Stimulated activated CD8-positive, alpha-beta memory T cell treated with anti-CD3 and anti-CD28 coated beads, Interleukin-12 subunit alpha, Interleukin-12 subunit beta, amount 100 ng/mL, for 24 hours (primary cell): ENCODE measurements at regions not wholly inside any gene's neighbourhood (a gene's known extent, or its start where the extent isn't known, plus 50 kb on each side); places are given as distances from the start of the nearest gene placed in this dataset.
"Not testable (repeated sequence)": the region's sequence is repeated elsewhere in the genome, so short reads cannot be mapped to it uniquely, and the experiment has no call there.

Experiments
- DNase-seq: peaks from one replicate; pipeline ENCODE4 v3.0.0-alpha.2; 2020; ENCODE audit errors: extremely low read depth

DNA sequence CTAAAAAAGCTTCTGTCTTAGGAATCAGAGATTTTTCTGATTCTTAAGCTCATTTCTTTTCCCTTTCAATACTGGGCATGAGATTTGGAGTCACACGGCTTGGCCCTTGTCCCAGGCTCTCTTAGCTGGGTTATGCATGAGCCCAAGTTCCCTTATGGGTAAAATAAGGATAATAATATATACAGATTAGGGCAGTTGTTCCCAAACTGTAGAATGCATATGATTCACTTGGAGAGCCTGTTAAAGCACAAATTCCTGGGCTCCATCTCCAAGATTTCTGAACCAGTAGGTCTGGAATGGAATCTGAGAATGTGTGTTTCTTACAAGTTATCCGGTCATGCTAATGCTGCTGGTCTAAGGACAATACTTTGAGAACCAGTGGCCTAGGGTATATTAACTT is 154.0 kb downstream of the REEP3 start:
- no peak for DNase-seq

DNA sequence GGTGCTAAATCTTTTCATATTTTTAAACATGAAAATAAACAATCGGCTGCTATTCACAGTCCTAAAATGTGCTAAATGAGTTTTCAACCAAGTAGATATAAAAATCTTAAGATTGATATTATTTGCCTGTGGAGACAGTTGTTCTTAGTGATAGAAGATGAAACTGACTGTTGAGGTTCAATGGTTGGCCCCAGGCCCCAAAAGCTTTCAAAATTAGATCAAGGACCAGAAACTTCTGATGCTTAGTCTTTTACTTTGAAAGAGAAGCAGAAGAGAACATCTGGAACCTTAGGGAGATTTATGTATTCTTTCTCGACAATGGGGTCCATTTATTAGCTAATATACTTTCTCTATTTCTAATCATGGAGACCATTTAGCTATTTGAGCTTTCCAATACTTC is 155.8 kb downstream of the REEP3 start:
- no peak for DNase-seq

GRCh38 chr10:63680545-63680944 is 159.3 kb downstream of the REEP3 start:
- not testable (repeated sequence) for DNase-seq

DNA sequence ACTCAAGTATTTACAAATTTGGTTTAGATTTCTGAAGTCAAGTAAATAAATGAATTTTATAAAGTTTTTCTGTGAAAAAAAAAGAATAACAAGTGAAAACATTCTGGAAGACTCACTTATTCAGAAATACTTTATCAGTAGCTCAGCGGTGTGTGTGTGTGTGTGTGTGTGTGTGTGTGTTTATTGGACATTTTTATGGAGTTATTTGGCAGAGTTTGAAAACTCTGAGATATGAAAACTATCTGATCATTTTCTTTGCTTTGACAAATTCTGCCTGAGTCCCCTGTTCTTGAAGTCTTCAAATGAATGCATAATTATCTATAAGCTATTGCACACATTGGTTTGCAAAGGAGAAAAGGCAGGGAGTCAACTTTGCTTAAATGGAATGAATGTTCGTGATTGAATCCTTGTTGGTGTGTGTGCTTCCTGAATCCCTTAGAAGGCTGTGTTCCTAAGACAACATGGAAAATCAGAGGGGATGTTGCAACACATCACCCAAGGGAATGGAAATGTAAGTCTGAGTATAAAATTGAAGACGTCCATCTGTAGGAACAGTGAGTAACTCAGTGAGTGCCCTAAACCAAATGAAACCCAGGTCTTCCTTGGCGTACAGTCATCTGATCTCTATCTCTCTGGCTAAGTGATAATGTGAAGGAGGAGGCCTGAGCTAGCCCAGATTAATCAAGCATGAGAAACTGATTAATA is 160.9 kb downstream of the REEP3 start:
- DNase-seq: no peak

GRCh38 chr10:63682698-63683052 is 161.5 kb downstream of the REEP3 start:
- not testable (repeated sequence) for DNase-seq

- no peak for DNase-seq
Observed at GRCh38 chr10:63683223-63683622, 162.0 kb downstream of the REEP3 start.

GRCh38 chr10:63683686-63684085 is 162.5 kb downstream of the REEP3 start:
- no peak for DNase-seq

DNA sequence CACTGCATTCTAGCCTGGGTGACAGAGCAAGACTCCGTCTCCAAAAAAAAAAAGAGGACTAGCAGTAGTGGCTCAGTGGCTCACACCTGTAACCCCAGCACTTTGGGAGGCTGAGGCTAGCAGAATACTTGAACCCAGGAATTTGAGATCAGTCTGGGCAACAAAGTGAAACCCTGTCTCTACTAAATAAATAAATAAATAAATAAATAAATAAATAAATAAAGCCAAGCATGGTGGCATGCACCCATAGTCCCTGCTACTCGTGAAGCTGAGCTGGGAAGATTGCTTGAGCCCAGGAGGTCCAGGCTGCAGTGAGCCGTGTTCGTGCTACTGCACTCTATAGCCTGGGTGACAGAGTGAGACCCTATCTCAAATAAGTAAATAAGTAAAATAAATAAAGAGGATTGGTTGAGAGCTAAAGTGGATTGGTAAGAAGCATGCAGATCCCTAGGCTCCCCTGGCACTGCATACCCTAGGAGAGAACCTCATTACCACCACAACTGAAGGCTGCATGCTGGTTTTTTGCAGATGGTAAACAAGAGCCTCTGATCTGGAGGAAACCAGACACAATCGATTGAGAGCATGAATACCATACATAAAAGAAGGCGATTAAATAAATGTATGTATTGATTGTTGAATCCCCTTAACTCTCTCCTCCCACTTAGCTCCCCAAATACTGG is 163.2 kb downstream of the REEP3 start:
- DNase-seq: no peak

GRCh38 chr10:63689768-63690167 is 168.6 kb downstream of the REEP3 start:
- no peak for DNase-seq

DNA sequence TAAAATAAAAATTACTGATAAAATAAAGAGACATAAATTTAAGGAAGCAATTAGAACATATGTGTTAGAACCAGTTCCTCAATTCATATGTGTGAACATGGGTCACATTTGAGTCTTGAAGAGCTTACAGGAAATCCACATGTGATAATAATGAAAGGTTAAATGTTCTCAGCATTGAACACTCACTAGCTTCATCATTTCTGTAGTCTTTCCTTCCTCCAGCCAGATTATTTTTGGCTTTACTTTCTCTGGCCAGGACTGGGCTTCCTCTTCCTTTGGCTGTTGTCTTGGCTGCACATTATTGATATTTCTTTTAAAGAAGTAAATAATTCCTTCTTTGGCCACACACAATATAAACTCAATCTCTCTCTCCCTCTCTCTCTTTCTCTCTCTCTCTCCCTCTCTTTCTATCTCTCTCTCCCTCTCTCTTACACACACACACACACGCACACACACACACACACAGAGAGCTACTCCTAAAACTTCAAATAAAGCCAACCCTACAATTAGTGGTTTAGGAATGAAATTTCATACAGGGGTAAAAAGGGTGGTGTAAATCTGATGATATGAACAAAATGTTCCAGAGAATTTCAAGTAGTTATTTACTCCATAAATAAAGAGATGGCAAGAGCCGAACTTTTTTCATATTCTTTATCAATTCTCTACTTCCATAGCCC is 171.2 kb downstream of the REEP3 start:
- DNase-seq: no peak

DNA sequence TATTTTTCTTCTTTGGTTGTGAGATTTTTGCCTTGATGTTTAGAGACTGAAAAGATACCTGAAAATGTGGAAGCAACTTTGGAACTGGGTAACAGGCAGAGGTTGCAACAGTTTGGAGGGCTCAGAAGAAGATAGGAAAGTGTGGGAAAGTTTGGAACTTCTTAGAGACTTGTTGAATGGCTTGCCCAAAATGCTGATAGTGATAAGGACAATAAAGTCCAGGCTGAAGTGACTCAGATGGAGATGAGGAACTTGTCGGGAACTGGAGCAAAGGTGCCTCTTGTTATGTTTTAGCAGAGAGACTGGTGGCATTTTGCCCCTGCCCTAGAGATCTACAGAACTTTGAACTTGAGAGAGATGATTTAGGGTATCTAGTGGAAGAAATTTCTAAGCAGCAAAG is 171.8 kb downstream of the REEP3 start:
- DNase-seq: not testable (repeated sequence)

DNA sequence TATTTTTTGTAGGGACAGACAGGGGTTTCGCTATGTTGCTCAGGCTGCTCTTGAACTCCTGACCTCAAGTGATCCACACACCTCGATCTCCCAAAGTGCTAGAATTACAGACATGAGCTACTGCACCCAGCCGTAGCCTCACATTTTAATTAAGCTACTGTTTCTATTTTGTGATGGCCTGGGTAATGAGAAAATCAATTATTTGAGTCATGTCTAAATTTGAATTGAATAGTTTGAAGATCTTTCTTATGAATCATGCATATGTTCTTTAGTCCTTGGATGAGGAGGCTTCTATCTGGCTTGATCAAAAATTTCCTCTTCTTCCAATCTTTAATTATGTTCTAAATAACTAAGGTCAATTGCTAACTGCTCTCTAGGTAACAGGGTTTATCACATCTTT is 175.0 kb downstream of the REEP3 start:
- no peak for DNase-seq

- no peak for DNase-seq
Observed at GRCh38 chr10:63697956-63698786, 177.0 kb downstream of the REEP3 start.

DNA sequence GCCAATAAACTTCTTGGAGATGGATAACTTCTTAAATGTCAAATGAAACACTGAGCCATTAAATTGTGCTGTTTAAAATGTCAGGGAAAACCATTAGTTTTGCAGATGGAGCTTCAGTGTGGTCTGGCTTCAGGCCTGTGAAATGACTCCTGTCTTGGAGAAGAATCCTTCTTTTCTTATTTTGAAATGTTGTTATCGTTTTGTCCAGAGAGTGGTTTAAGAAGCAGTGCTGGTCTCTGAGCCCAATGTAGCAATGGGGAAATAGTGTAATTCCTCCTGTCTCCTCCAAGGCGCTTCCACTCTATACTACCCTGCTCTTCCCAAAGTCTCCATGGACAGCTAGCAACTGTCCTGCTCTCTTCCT is 177.6 kb downstream of the REEP3 start:
- no peak for DNase-seq

- no peak for DNase-seq
Observed at GRCh38 chr10:63699785-63700613, 178.8 kb downstream of the REEP3 start.

GRCh38 chr10:63700631-63701156 is 179.5 kb downstream of the REEP3 start:
- DNase-seq: no peak

DNA sequence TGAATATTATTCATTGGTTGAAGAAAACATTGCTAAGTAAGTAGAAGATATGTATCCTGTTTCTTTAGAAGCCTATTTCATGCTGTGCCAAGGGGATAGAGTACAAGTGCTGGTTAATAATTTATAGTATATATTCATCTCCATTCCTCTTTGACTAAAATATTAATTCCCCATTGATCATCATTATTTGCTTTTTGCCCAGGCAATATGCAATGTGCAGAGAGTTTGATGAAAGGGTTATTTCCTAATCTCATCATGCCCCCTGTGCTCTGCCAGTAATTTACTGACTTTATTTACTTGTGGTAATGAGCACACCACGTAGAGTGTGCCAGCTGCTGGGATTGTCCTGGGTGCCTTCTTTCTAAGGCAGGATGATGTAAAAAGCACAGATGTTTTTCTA is 180.9 kb downstream of the REEP3 start:
- DNase-seq: no peak

- no peak for DNase-seq
Observed at GRCh38 chr10:63703113-63703670, 182.0 kb downstream of the REEP3 start.

DNA sequence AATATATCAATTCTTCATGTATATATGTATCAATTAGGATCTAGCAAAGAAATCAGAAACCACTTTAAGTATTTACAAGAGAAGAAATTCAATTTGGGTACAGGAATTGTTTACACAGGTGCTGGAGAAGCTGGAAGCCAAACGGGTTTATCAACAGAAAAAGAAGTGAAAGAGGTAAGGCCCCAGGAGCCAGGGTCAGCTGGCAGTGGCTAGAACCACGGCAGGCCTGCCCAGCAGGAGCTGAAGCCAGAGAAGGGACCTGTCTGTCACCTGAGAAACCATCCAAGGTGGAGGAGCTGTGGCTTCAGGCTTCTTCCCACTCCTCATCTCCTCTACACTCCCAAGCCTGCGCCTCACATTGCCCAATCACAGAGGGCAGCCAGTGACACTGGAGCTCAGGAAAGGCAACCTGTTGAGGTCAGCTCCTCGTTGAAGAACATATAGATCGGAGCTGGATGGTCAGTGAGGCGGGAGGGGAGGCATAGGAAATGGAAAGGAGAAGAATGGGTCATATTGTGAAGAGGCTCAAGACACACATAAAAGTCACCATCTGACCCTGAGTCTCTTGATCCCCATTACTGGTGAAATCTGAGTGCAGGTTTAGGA is 182.6 kb downstream of the REEP3 start:
- DNase-seq: no peak

- DNase-seq: no peak
Observed at GRCh38 chr10:63707254-63707910, 186.2 kb downstream of the REEP3 start.
